ENCODE measurements at regions not wholly inside any gene's neighbourhood (a gene's known extent, or its start where the extent isn't known, plus 50 kb on each side); places are given as distances from the start of the nearest gene placed in this dataset.
"Not testable (repeated sequence)": the region's sequence is repeated elsewhere in the genome, so short reads cannot be mapped to it uniquely, and the experiment has no call there.

GRCh38 chr11:69877235-69877634 is 58.0 kb upstream of the FGF3 start:
- TF ChIP-seq CTCF (conservative IDR thresholded peaks at IDR 0.05) (no peak), ZFX (IDR thresholded peaks at IDR 0.05) (no peak)
- no peak overlapping the region for H3K27ac ChIP-seq

GRCh38 chr11:69877704-69878103 is 58.5 kb upstream of the FGF3 start:
- not testable (repeated sequence) for H3K27ac ChIP-seq

GRCh38 chr11:69878144-69878883 is 59.1 kb upstream of the FGF3 start:
- H3K27ac ChIP-seq: no peak overlapping the region
- no peak for TF ChIP-seq ZFX (IDR thresholded peaks at IDR 0.05)
- no peak for TF ChIP-seq CTCF (conservative IDR thresholded peaks at IDR 0.05)

GRCh38 chr11:69878927-69879728 is 59.9 kb upstream of the FGF3 start:
- TF ChIP-seq CTCF (conservative IDR thresholded peaks at IDR 0.05): no peak
- TF ChIP-seq ZFX (IDR thresholded peaks at IDR 0.05): no peak
- no peak overlapping the region for H3K27ac ChIP-seq

DNA sequence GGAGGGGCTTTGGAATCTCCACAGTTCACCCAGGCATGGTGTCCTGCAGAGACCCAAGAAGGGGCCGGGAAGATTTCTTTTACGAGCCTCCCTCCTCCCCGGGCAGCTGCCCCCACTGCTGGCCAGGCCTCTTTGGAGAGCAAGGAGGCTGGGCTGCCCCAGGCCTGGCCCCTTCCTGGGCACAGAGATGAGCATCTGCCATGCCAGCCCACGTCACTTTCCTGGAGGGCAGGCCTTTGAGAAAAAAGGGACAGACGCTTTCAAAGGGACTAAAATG is 60.5 kb upstream of the FGF3 start:
- no peak overlapping the region for H3K27ac ChIP-seq
- TF ChIP-seq ZFX (IDR thresholded peaks at IDR 0.05): no peak
- no peak for TF ChIP-seq CTCF (conservative IDR thresholded peaks at IDR 0.05)

- TF ChIP-seq CTCF (conservative IDR thresholded peaks at IDR 0.05): no peak
- TF ChIP-seq ZFX (IDR thresholded peaks at IDR 0.05): no peak
- H3K27ac ChIP-seq: no peak overlapping the region
Measured at GRCh38 chr11:69880041-69880825, 61.0 kb upstream of the FGF3 start.

DNA sequence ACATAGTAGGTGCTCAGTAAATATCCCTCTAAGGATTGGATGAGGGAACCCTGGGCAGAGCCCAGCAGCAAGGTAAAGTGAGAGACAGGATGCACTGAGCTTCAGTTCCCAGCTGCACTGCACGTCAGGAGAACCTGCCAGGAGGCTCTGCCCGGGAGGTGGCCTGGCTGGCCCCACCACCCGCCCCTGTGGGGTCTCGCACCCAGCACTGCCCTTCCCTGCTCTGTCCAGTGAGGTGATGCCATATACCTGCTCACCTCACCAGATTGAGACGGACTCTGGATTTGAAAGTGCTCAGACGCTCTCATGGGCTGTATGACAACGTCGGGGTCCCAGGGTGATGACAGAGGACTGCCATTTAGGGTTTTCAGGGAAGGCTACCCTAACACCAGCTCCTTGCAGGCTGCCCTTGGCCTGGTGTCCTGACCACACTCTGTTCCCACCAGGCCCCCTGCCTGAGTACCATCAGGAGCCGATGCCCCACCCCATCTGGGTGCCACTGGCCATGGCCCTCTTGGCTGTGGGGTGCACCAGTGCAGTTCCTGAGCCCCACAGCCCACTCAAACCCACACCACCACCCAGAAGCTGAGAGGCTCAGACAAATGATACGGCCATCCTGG is 61.7 kb upstream of the FGF3 start:
- no peak overlapping the region for H3K27ac ChIP-seq
- TF ChIP-seq ZFX (IDR thresholded peaks at IDR 0.05): no peak
- no peak for TF ChIP-seq CTCF (conservative IDR thresholded peaks at IDR 0.05)

Measured in C4-2B (cell line).